Stimulated activated CD4-positive, alpha-beta T cell treated with anti-CD3 and anti-CD28 coated beads, Interleukin-4, amount 100 ng/mL, for 24 hours (primary cell): ENCODE measurements at regions not wholly inside any gene's neighbourhood (a gene's known extent, or its start where the extent isn't known, plus 50 kb on each side); places are given as distances from the start of the nearest gene placed in this dataset.
"Not testable (repeated sequence)": the region's sequence is repeated elsewhere in the genome, so short reads cannot be mapped to it uniquely, and the experiment has no call there.

Experiments used
- DNase-seq: peaks from one replicate; pipeline ENCODE4 v3.0.0-alpha.2; 2020

- no peak for DNase-seq
Measured at GRCh38 chr6:159590835-159591234, 102.2 kb downstream of the SOD2 start.

- DNase-seq, result no peak
Measured at GRCh38 chr6:159586684-159587083, 106.4 kb downstream of the SOD2 start.

GRCh38 chr6:159582736-159583135 is 110.3 kb downstream of the SOD2 start:
- no peak for DNase-seq

GRCh38 chr6:159578629-159579028 is 114.4 kb downstream of the SOD2 start:
- no peak for DNase-seq

- DNase-seq, result no peak
Measured at GRCh38 chr6:159577564-159577963, 115.5 kb downstream of the SOD2 start.

- no peak for DNase-seq
Measured at GRCh38 chr6:159572439-159573110, 120.5 kb downstream of the SOD2 start.

- DNase-seq, result no peak
Measured at GRCh38 chr6:159565181-159565710, 127.8 kb downstream of the SOD2 start.

- no peak for DNase-seq
Measured at GRCh38 chr6:159564456-159564855, 128.6 kb downstream of the SOD2 start.

GRCh38 chr6:159557031-159557430 is 136.0 kb downstream of the SOD2 start:
- no peak for DNase-seq

- no peak for DNase-seq
Measured at GRCh38 chr6:159555082-159555875, 137.8 kb downstream of the SOD2 start.

- no peak for DNase-seq
Measured at GRCh38 chr6:159541296-159541695, 151.7 kb downstream of the SOD2 start.

GRCh38 chr6:159540883-159541282 is 152.2 kb downstream of the SOD2 start:
- DNase-seq, result no peak

- no peak for DNase-seq
Measured at GRCh38 chr6:159540152-159540551, 152.9 kb downstream of the SOD2 start.

GRCh38 chr6:159538031-159538430 is 155.0 kb downstream of the SOD2 start:
- DNase-seq, result not testable (repeated sequence)

GRCh38 chr6:159535656-159536350 is 157.2 kb downstream of the SOD2 start:
- no peak for DNase-seq

- no peak for DNase-seq
Measured at GRCh38 chr6:159533568-159533967, 159.5 kb downstream of the SOD2 start.

GRCh38 chr6:159533016-159533415 is 160.0 kb downstream of the SOD2 start:
- DNase-seq, result no peak

GRCh38 chr6:159532155-159532554 is 160.9 kb downstream of the SOD2 start:
- no peak for DNase-seq

- no peak for DNase-seq
Measured at GRCh38 chr6:159529934-159530333, 163.1 kb downstream of the SOD2 start.

- DNase-seq, result no peak
Measured at GRCh38 chr6:159527351-159527750, 165.7 kb downstream of the SOD2 start.

GRCh38 chr6:159525445-159526025 is 167.5 kb downstream of the SOD2 start:
- no peak for DNase-seq

- DNase-seq, result no peak
Measured at GRCh38 chr6:159522877-159523547, 170.0 kb downstream of the SOD2 start.

GRCh38 chr6:159521962-159522361 is 171.1 kb downstream of the SOD2 start:
- no peak for DNase-seq
